Astrocyte of the cerebellum (primary cell): ENCODE measurements at regions not wholly inside any gene's neighbourhood (a gene's known extent, or its start where the extent isn't known, plus 50 kb on each side); places are given as distances from the start of the nearest gene placed in this dataset.

Experiments
- DNase-seq: peaks from one replicate; pipeline ENCODE4 v3.0.0-alpha.2; 2011; ENCODE audit warnings: low read depth
- H3K4me3 ChIP-seq: 2 replicates; pipeline ENCODE4 v1.5.1; 2011; ENCODE audit warnings: mild to moderate bottlenecking, low read depth, low read length, moderate library complexity
- in situ Hi-C: cut with HindIII; loops from 2 replicates; pipeline ENCODE4 v1.10.0; 2017; ENCODE audit warnings: low sequenced_read_pairs
- TF ChIP-seq, protein P1 (sequence below): IDR thresholded peaks from 2 replicates; pipeline ENCODE4 v1.5.1; 2012; ENCODE audit warnings: low read length, low read depth, moderate library complexity, mild to moderate bottlenecking; ENCODE audit errors: missing control alignments

- TF ChIP-seq, protein P1, sequence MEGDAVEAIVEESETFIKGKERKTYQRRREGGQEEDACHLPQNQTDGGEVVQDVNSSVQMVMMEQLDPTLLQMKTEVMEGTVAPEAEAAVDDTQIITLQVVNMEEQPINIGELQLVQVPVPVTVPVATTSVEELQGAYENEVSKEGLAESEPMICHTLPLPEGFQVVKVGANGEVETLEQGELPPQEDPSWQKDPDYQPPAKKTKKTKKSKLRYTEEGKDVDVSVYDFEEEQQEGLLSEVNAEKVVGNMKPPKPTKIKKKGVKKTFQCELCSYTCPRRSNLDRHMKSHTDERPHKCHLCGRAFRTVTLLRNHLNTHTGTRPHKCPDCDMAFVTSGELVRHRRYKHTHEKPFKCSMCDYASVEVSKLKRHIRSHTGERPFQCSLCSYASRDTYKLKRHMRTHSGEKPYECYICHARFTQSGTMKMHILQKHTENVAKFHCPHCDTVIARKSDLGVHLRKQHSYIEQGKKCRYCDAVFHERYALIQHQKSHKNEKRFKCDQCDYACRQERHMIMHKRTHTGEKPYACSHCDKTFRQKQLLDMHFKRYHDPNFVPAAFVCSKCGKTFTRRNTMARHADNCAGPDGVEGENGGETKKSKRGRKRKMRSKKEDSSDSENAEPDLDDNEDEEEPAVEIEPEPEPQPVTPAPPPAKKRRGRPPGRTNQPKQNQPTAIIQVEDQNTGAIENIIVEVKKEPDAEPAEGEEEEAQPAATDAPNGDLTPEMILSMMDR = no peak
- H3K4me3 ChIP-seq = no peak overlapping the region
- in situ Hi-C loops = no loop called here
- no peak for DNase-seq
Observed at GRCh38 chr16:86899151-86899550, 320.8 kb downstream of the FOXL1 start.

- TF ChIP-seq, protein P1 = no peak
Observed at GRCh38 chr16:86899757-86900156, 321.4 kb downstream of the FOXL1 start.

GRCh38 chr16:86901483-86901882 lies 323.1 kb downstream of the FOXL1 start:
- no peak overlapping the region for H3K4me3 ChIP-seq
- DNase-seq = no peak
- TF ChIP-seq, protein P1 = no peak
- in situ Hi-C loops = loop anchor here (5.0 kb wide), 1 partner anchor 46 kb away; no protein-coding TSS in a partner anchor

More at GRCh38 chr16:86899757-86900156, 321.4 kb downstream of the FOXL1 start:
- no peak overlapping the region for H3K4me3 ChIP-seq
- DNase-seq = no peak
- in situ Hi-C loops = loop anchor here (5.0 kb wide), 1 partner anchor 48 kb away; no protein-coding TSS in a partner anchor

GRCh38 chr16:86902656-86903001 lies 324.3 kb downstream of the FOXL1 start:
- TF ChIP-seq, protein P1 = no peak
- DNase-seq = no peak
- in situ Hi-C loops = loop anchor here (5.0 kb wide), 1 partner anchor 45 kb away; no protein-coding TSS in a partner anchor
- no peak overlapping the region for H3K4me3 ChIP-seq

DNA sequence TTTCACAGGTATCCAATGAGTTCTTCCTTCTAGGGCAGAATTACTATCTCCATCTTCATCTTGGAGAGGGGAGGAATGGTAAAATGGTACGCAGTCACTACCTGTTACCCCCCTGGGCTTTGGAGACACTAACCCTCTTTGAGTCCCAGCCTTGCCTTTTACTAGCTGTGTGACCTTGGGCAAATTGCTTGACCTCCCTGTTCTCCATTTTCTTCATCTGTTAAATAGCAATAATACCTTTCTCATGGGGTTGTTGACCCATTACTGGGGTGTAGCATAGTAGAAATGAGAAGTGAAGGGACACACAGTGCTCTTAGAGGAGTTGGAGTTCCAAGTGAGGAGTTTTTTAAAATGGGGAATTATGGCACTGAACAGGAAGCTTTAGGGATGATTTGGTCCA lies 324.7 kb downstream of the FOXL1 start:
- in situ Hi-C loops = loop anchor here (5.0 kb wide), 1 partner anchor 44 kb away; no protein-coding TSS in a partner anchor
- TF ChIP-seq, protein P1 = no peak
- no peak for DNase-seq
- H3K4me3 ChIP-seq = no peak overlapping the region

DNA sequence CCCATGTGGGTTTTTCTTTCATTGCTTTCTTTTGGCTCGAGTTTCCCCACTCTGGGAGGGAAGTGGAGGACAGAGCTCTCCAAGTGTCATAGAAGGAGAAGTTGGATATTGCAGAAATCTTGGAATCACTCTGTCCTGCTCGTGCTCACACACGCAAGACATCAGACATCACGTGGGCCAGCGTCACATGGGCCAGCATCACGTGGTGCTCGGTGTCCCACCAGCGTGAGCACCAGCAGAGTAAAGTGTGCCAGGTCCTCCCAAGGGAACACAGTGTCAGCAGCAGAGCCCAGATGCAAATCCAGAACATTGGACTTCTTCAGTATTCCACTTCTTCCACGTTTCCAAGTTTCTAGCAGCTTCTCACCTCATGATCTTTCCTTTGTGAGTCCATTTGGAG lies 327.0 kb downstream of the FOXL1 start:
- TF ChIP-seq, protein P1 = no peak
- no peak overlapping the region for H3K4me3 ChIP-seq
- DNase-seq = no peak
- in situ Hi-C loops = no loop called here
